Effector memory CD4-positive, alpha-beta T cell (primary cell): ENCODE measurements at regions not wholly inside any gene's neighbourhood (a gene's known extent, or its start where the extent isn't known, plus 50 kb on each side); places are given as distances from the start of the nearest gene placed in this dataset.

ENCODE experiments used
- DNase-seq, 3 donors: peaks; one replicate each; pipeline ENCODE4 v3.0.0-alpha.2; 2020
- H3K27ac ChIP-seq: 2 replicates; pipeline ENCODE4 v1.7.0; 2013; ENCODE audit warnings: mild to moderate bottlenecking, low read length, moderate library complexity; ENCODE audit not compliant: insufficient read depth, poor library complexity, severe bottlenecking
- H3K27me3 ChIP-seq: replicated peaks from 2 replicates; pipeline ENCODE4 v1.7.0; 2013; ENCODE audit warnings: mild to moderate bottlenecking, low read length; ENCODE audit not compliant: insufficient read depth, control insufficient read depth, poor library complexity, severe bottlenecking
- H3K36me3 ChIP-seq: 2 replicates; pipeline ENCODE4 v1.7.0; 2013; ENCODE audit warnings: mild to moderate bottlenecking, low read length, moderate library complexity; ENCODE audit not compliant: control insufficient read depth, insufficient read depth
- H3K4me1 ChIP-seq: 2 replicates; pipeline ENCODE4 v1.7.0; 2013; ENCODE audit warnings: low read length, mild to moderate bottlenecking; ENCODE audit not compliant: control insufficient read depth, insufficient read depth, poor library complexity, severe bottlenecking
- H3K4me3 ChIP-seq: 2 replicates; pipeline ENCODE4 v1.7.0; 2013; ENCODE audit warnings: low read length, low read depth, mild to moderate bottlenecking; ENCODE audit not compliant: insufficient read depth, poor library complexity, severe bottlenecking
- H3K9me3 ChIP-seq: 2 replicates; pipeline ENCODE4 v1.7.0; 2013; ENCODE audit warnings: mild to moderate bottlenecking, low read length, moderate library complexity; ENCODE audit not compliant: control insufficient read depth

DNA sequence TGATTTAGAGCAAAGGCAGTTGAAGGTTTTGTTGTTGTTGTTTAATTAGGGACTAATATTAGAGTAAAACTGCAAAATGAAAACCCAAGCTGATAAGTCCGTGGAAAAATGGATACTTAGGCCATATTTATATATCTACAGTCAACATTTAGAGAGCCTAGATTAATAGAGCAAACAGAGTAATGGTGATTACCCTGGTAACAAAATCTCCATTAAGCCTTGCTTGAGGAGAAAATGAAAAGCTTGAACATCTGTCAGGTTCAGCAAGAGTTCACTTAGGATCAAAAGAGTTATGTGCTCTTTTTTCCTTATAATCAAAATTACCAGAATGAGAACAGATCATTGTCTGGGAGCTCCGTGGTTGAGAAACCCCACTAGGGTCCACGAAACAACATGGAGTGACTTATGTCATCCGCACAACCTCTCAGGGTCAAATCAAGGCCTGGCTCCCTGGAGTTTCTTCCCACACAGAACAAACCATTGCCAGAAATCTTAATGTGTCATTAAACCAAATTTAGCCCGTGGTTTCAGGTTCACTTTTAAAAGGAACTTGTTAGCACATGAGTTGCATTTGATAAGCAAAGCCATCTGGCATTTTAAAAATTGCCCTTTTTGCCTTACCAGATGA is 381.2 kb downstream of the GABRB3 start:
- Histone ChIP-seq H3K9me3 (no peaks in the 10 kb centered on the region), H3K4me3 (no peak overlapping the region), H3K27me3 (no peaks in the 10 kb centered on the region), H3K36me3 (no peaks in the 10 kb centered on the region), H3K4me1 (no peaks in the 10 kb centered on the region), H3K27ac (no peak overlapping the region)
- DNase-seq: no peak

DNA sequence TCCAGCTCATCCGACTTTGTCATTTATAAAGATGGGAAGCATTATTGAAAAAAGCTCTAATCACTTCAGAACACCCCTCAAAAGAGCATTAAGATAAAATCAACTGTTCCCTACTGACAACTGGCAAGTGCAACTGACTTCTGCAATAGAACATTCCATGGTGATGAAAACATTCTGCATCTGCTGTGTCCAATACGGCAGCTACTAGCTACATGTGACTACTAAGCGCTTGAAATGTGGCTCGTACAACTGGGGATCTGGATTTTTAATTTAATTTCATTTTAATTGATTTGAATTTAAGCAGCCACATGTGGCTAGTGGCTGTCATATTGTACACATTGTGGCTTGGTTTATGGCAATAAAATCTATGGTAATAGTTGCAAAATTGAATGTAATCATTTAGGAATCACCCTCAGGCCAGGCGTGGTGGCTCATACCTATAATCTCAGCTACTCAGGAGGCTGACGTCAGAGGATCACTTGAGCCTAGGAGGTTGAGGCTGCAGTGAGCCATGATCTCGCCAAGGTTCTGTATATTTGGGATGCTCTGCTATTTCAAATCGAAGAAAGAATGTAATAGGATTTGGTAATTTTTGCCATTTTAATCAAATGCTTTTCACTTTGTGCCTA is 390.3 kb downstream of the GABRB3 start:
- Histone ChIP-seq H3K4me3 (no peak overlapping the region), H3K4me1 (no peaks in the 10 kb centered on the region), H3K27me3 (no peaks in the 10 kb centered on the region), H3K9me3 (no peaks in the 10 kb centered on the region), H3K27ac (no peak overlapping the region), H3K36me3 (no peaks in the 10 kb centered on the region)
- no peak for DNase-seq

DNA sequence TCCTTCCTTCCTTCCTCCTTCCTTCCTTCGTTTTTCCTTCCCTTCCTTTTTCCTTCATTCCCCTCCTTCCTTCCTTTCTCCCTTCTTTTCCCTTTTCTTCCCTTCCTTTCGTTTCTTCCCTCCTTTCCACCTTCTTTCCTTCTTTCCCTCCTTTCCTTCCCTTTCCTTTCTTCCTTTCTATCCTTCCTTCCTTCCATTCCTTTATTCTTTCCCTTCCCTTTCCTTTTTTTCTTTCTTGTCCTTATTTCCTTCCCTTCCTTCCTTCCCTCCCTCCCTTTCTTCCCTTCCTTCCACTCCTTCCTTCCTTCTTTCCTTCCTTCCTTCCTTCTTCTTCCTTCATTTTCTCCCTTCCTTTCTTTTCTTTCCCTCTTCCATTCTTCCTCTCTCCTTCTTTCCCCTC is 394.6 kb downstream of the GABRB3 start:
- H3K9me3 ChIP-seq: no peaks in the 10 kb centered on the region
- no peaks in the 10 kb centered on the region for H3K36me3 ChIP-seq

DNA sequence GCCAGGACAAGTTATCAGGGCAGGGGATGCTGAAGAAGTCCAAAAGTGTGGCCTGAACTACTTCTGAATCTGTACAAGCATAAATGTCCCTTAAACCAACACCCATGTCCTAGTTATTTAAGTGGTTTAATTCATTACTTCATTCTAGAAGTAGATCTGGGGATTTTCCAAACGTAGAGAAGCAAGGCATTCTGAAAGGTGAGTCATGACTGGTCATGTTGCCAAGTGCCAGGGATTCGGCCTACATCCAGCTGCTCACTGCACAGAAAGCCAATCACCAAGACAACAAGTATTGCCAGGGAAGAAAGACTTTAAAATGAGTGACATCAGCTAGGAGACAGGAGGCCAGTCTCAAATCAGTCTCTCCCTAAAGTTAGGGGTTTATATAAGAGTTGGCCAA is 396.6 kb downstream of the GABRB3 start:
- Histone ChIP-seq H3K36me3 (no peaks in the 10 kb centered on the region), H3K27ac (no peak overlapping the region), H3K9me3 (no peaks in the 10 kb centered on the region), H3K4me3 (no peak overlapping the region), H3K27me3 (no peaks in the 10 kb centered on the region), H3K4me1 (no peaks in the 10 kb centered on the region)
- DNase-seq: no peak

More for the DNA sequence above, 394.6 kb downstream of the GABRB3 start:
- Histone ChIP-seq H3K4me1 (no peaks in the 10 kb centered on the region), H3K27me3 (no peaks in the 10 kb centered on the region), H3K27ac (no peak overlapping the region), H3K4me3 (no peak overlapping the region)
- DNase-seq: no peak

DNA sequence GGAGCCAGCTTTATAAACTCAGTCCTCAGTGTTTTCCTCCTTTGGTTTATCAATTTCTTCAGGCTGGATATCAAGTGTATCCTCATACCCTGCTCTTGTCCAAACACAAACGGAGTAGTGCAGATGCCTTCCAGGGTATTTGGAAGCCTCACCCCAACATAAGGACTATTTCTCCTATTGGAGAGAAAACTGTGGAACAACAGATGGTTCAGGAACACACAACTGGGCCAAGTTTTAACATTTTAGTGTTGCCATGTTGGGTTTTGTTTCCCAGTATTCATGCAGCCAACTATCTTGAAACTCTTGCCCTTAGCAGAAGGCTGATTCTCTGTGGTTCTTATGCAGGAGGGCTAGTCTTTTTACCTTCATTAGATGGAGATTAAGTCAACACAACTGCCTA is 398.1 kb downstream of the GABRB3 start:
- Histone ChIP-seq H3K4me3 (no peak overlapping the region), H3K9me3 (no peaks in the 10 kb centered on the region), H3K27ac (no peak overlapping the region), H3K36me3 (no peaks in the 10 kb centered on the region), H3K4me1 (no peaks in the 10 kb centered on the region), H3K27me3 (no peaks in the 10 kb centered on the region)
- DNase-seq: no peak

DNA sequence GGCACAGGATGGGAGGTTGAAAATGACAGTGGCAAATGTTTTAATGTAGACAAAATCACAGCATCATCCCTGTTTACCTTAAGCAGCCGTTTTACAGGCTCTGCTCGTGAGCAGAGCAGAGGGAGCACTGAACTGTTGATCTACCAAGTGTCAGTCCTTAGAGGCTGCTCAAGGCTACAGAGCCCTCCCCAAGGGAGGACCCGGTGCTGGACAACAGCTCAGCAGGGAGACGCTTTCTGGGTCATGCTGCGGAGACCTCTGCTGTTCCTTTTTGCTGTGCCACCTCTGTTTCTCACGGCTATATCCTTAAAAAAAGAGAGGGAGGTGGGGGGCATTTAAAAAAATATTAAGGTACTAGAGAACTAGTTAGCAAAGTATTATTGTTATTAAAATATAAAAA is 400.2 kb downstream of the GABRB3 start:
- Histone ChIP-seq H3K36me3 (no peaks in the 10 kb centered on the region), H3K9me3 (no peaks in the 10 kb centered on the region), H3K27ac (no peak overlapping the region), H3K4me1 (no peaks in the 10 kb centered on the region), H3K4me3 (no peak overlapping the region), H3K27me3 (no peaks in the 10 kb centered on the region)
- no peak for DNase-seq

DNA sequence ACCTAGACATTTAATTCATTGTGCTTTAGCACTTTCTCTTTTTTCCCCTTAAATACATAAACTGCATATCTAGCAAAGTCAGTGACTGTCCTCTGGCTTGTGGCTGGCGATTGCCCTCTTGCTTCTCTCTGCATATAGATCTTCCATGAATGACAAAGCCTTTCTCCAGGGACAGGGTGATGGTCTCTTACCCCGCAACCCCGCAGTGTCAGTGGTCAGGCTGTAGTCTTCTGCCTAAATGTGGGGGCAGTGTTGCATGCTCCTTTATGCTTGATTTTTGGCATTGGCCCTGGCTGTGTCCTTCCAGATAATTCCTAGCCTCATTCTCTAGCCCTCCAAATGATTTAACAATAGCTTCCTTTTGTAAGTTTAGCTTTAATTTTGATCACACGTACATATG is 407.8 kb downstream of the GABRB3 start:
- Histone ChIP-seq H3K9me3 (no peaks in the 10 kb centered on the region), H3K4me1 (no peaks in the 10 kb centered on the region), H3K4me3 (no peak overlapping the region), H3K27me3 (no peaks in the 10 kb centered on the region), H3K36me3 (no peaks in the 10 kb centered on the region), H3K27ac (no peak overlapping the region)
- no peak for DNase-seq

DNA sequence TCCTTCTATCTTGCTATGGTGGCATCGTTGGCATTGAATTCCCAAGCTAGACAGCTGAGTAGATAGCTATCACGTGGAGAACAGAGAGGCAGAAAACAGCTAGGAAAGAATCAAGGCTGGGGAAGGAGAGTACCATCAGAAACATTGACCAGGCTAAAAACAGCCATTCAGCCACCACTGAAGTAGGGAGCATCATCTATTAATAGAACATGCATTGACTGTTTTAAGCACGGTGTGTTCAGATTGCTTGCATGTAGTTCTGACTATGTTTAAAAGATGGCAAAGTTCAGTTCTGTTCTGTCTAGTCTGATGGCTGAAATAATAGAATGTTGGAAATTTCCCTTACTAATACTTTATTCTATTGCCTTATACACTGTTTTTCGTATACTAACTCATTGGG is 413.0 kb downstream of the GABRB3 start:
- Histone ChIP-seq H3K27me3 (no peaks in the 10 kb centered on the region), H3K9me3 (no peaks in the 10 kb centered on the region), H3K36me3 (no peaks in the 10 kb centered on the region), H3K27ac (no peak overlapping the region), H3K4me3 (no peak overlapping the region), H3K4me1 (no peaks in the 10 kb centered on the region)
- DNase-seq: no peak

DNA sequence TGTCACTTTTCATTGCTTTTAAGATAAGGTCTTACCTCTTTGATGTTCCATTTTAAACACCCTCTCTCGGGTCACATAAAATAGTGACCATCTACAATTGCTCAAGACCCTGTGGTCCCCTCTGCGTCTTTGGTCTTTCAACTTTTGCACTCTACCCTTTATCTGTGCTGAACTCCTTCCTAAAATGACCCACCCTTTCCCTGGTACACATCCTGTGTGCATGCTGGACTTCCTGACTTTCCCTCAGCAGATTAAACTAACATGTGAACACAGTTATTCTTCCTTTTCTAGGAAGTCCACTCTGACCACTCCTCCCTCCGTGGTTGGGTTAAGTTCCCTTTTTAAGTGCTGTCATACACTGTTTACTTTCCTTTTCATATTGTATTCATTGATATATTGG is 414.2 kb downstream of the GABRB3 start:
- no peak for DNase-seq
- H3K9me3 ChIP-seq: no peaks in the 10 kb centered on the region
- H3K27me3 ChIP-seq: no peaks in the 10 kb centered on the region
- H3K4me1 ChIP-seq: no peaks in the 10 kb centered on the region
- no peaks in the 10 kb centered on the region for H3K36me3 ChIP-seq
- no peak overlapping the region for H3K4me3 ChIP-seq
- H3K27ac ChIP-seq: no peak overlapping the region

DNA sequence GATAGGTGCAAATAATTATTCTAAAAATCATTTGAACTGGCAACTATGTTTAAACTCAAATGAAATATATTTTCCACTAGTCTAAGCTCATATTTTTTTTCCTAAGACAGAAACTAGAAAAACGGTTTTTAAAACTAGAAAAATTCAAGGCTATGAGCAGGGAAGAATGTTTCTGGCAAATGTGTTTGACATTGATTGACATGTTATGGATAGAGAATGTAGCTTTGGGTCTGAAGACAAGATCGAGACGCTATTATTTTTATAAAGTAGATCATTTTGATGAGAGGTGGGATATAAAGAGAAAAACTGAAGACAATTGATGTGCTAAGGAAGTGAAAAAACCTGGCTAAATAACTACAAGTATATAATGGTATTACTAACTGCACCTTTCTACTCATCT is 415.2 kb downstream of the GABRB3 start:
- Histone ChIP-seq H3K4me1 (no peaks in the 10 kb centered on the region), H3K27ac (no peak overlapping the region), H3K27me3 (no peaks in the 10 kb centered on the region), H3K9me3 (no peaks in the 10 kb centered on the region), H3K4me3 (no peak overlapping the region), H3K36me3 (no peaks in the 10 kb centered on the region)
- DNase-seq: no peak
